ENCODE measurements at regions not wholly inside any gene's neighbourhood (a gene's known extent, or its start where the extent isn't known, plus 50 kb on each side); places are given as distances from the start of the nearest gene placed in this dataset.

DNA sequence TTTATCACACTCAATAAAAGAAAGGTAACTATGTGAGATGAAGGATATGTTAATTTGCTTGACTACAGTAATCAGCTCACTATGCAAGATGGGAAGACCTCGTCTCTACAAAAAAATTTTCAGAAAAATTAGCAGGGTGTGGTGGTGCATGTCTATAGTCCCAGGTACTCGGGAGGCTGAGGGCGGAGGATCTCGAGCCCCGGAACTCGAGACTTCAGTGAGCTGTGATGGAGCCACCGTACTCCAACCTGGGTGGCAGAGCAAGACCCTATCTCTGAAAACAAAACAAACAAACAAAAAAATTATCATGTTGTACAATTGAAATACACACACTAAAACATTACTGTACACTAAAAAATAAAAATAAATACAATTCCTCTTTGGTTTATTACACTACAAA lies 376.7 kb upstream of the KLHL1 start:
- Histone ChIP-seq H3K27me3 (no peaks in the 10 kb centered on the region), H3K4me1 (no peaks in the 10 kb centered on the region), H3K36me3 (no peaks in the 10 kb centered on the region), H3K27ac (replicated peaks in 1 of 4) (no peak overlapping the region), H3K4me3 (no peak overlapping the region), H3K9me3 (no peaks in the 10 kb centered on the region)
- 95% methylated on average over 7 of the region's 7 CpGs for WGBS
- TF ChIP-seq EP300 (IDR thresholded peaks at IDR 0.05) (no peak), POLR2AphosphoS5 (IDR thresholded peaks at IDR 0.05) (no peak), POLR2A (IDR thresholded peaks at IDR 0.05; ENCODE audit: low read depth) (no peak)
- TF ChIP-seq, protein P1, sequence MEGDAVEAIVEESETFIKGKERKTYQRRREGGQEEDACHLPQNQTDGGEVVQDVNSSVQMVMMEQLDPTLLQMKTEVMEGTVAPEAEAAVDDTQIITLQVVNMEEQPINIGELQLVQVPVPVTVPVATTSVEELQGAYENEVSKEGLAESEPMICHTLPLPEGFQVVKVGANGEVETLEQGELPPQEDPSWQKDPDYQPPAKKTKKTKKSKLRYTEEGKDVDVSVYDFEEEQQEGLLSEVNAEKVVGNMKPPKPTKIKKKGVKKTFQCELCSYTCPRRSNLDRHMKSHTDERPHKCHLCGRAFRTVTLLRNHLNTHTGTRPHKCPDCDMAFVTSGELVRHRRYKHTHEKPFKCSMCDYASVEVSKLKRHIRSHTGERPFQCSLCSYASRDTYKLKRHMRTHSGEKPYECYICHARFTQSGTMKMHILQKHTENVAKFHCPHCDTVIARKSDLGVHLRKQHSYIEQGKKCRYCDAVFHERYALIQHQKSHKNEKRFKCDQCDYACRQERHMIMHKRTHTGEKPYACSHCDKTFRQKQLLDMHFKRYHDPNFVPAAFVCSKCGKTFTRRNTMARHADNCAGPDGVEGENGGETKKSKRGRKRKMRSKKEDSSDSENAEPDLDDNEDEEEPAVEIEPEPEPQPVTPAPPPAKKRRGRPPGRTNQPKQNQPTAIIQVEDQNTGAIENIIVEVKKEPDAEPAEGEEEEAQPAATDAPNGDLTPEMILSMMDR (IDR thresholded peaks at IDR 0.05) = no peak
- intact Hi-C loops (cut with DNase I) = no loop called here
- DNase-seq (ENCODE audit: extremely low spot score) = no peak

DNA sequence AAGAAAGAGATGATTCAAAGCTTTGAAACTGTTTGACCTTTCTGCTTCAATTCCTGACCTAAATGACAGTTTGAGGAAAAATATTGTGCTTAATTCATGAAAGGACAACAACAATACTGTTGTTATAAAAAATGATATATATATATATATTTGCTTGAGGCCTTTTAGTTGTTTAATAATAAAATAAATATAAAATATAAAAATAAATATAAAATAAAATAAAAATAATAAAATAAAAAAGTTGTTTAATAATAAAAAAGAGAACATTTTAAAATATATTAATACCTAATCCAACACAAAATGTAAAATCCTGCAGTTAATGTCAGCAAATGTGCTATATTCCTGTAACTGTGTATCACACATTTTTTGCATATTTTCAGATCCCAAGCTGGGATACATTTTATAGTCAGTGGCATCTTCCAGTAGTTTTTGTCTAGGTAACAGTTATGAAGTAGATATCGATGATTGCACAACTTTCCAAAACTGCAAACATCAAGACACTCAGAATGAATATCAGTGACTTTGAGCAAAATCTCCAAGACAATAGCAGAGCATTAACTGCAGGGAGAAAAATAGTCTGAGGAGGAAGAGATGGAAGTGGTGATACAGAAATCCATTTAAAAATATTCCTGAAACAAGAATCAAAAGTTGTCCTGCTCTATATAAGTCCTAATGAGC lies 375.5 kb upstream of the KLHL1 start:
- Histone ChIP-seq H3K4me1 (no peaks in the 10 kb centered on the region), H3K36me3 (no peaks in the 10 kb centered on the region), H3K4me3 (no peak overlapping the region), H3K27ac (replicated peaks in 1 of 4) (no peak overlapping the region), H3K9me3 (no peaks in the 10 kb centered on the region), H3K27me3 (no peaks in the 10 kb centered on the region)
- intact Hi-C loops (cut with DNase I) = no loop called here
- TF ChIP-seq POLR2AphosphoS5 (IDR thresholded peaks at IDR 0.05) (no peak), POLR2A (IDR thresholded peaks at IDR 0.05; ENCODE audit: low read depth) (no peak), EP300 (IDR thresholded peaks at IDR 0.05) (no peak)
- TF ChIP-seq, protein P1 (IDR thresholded peaks at IDR 0.05) = no peak
- no peak for DNase-seq (ENCODE audit: extremely low spot score)
- WGBS = 92% methylated on average over 1 of the region's 1 CpG

DNA sequence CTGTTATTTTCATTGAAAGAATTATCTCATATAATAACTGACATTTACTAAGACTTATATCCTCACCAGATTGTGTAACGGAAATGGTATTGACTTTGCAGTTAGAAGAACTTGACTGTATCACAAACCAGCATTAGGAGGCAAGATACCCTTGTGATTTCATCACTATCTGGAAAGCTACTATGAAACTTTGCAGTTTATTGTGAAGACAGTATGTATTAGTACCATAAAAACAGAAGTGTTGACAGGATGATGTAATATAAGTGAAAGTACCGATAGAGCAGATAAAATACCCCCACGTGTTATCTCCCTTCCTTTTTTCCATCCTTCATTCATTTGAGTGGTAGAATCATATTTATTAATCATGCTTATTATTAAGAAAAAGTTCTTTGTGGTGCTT lies 365.7 kb upstream of the KLHL1 start:
- no peaks in the 10 kb centered on the region for H3K9me3 ChIP-seq
- H3K27ac ChIP-seq (replicated peaks in 1 of 4) = no peak overlapping the region
- H3K4me3 ChIP-seq = no peak overlapping the region
- no peak for DNase-seq (ENCODE audit: extremely low spot score)
- H3K27me3 ChIP-seq = no peaks in the 10 kb centered on the region
- intact Hi-C loops (cut with DNase I) = no loop called here
- WGBS = 70% methylated on average over 3 of the region's 3 CpGs
- H3K36me3 ChIP-seq = no peaks in the 10 kb centered on the region
- no peaks in the 10 kb centered on the region for H3K4me1 ChIP-seq
- TF ChIP-seq POLR2AphosphoS5 (IDR thresholded peaks at IDR 0.05) (no peak), POLR2A (IDR thresholded peaks at IDR 0.05; ENCODE audit: low read depth) (no peak), EP300 (IDR thresholded peaks at IDR 0.05) (no peak)
- TF ChIP-seq, protein P1 (IDR thresholded peaks at IDR 0.05) = no peak

DNA sequence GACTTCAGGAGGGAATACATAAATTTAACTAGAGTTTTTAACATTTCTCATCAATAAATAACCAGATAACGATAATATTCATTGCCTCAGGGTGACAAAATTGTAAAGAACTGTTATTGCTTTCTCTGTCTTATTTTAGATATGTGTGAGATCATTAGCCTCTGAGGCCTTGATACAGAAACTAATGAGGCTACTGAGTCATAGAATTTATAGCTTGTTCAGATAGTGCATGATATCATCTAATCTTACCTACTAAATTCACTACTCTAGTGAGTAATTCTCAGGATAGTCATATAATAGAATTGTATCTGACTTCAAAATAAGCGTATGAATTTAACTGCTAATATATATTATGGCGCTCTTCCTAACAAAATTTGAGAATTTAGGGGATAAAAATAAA lies 360.8 kb upstream of the KLHL1 start:
- H3K4me3 ChIP-seq = no peak overlapping the region
- H3K4me1 ChIP-seq = no peaks in the 10 kb centered on the region
- H3K9me3 ChIP-seq = no peaks in the 10 kb centered on the region
- WGBS = 89% methylated on average over 3 of the region's 3 CpGs
- no peak overlapping the region for H3K27ac ChIP-seq (replicated peaks in 1 of 4)
- intact Hi-C loops (cut with DNase I) = no loop called here
- DNase-seq (ENCODE audit: extremely low spot score) = no peak
- H3K27me3 ChIP-seq = no peaks in the 10 kb centered on the region
- H3K36me3 ChIP-seq = no peaks in the 10 kb centered on the region
- TF ChIP-seq POLR2A (IDR thresholded peaks at IDR 0.05; ENCODE audit: low read depth) (no peak), POLR2AphosphoS5 (IDR thresholded peaks at IDR 0.05) (no peak), EP300 (IDR thresholded peaks at IDR 0.05) (no peak)
- TF ChIP-seq, protein P1 (IDR thresholded peaks at IDR 0.05) = no peak

DNA sequence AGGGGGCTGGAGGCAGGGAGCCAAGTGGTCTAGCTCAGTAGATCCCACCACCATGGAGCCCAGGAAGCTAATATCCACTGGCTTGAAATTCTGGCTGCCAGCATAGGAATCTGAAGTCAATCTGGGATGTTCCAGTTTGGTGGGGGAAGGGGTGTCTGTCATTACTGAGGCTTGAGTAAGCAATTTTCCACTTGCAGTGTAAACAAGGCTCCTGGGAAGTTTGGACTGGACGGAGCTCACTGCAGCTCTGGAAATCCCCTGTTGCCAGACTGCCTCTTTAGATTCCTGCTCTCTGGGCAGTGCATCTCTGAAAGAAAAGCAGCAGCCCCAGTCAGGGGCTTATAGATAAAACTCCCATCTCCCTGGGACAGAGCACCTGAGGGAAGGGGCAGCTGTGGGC lies 349.2 kb upstream of the KLHL1 start:
- DNase-seq (ENCODE audit: extremely low spot score) = no peak
- Histone ChIP-seq H3K9me3 (no peaks in the 10 kb centered on the region), H3K27me3 (no peaks in the 10 kb centered on the region), H3K27ac (replicated peaks in 1 of 4) (no peak overlapping the region), H3K4me1 (no peaks in the 10 kb centered on the region), H3K4me3 (no peak overlapping the region), H3K36me3 (no peaks in the 10 kb centered on the region)
- intact Hi-C loops (cut with DNase I) = no loop called here
- WGBS = 23% methylated on average over 1 of the region's 1 CpG
- TF ChIP-seq POLR2A (IDR thresholded peaks at IDR 0.05; ENCODE audit: low read depth) = no peak
- TF ChIP-seq POLR2AphosphoS5 (IDR thresholded peaks at IDR 0.05) = no peak
- no peak for TF ChIP-seq EP300 (IDR thresholded peaks at IDR 0.05)
- TF ChIP-seq, protein P1 (IDR thresholded peaks at IDR 0.05) = no peak

Measured in esophagus muscularis mucosa (tissue), 4 donors.